ENCODE measurements at regions not wholly inside any gene's neighbourhood (a gene's known extent, or its start where the extent isn't known, plus 50 kb on each side); places are given as distances from the start of the nearest gene placed in this dataset.
"Not testable (repeated sequence)": the region's sequence is repeated elsewhere in the genome, so short reads cannot be mapped to it uniquely, and the experiment has no call there.

DNA sequence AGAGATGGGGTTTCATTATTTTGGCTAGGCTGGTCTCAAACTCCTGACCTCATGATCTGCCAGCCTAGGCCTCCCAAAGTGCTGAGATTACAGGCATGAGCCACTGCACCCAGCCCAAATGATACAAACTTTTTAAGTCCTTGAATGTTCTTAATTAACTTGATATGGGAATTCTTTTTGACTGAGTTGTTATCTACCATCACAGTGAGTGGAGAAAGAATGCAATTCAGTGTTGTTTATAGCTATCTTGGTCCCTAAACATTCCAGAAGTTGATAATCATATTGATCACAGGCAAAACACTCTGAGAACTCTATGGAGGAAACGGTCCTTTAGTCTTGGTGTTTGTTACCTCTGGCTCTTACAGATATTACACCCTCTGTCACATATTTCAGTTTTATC is 1072.5 kb downstream of the SUCLG1 start:
- DNase-seq (ENCODE audit: low spot score), result no peak

DNA sequence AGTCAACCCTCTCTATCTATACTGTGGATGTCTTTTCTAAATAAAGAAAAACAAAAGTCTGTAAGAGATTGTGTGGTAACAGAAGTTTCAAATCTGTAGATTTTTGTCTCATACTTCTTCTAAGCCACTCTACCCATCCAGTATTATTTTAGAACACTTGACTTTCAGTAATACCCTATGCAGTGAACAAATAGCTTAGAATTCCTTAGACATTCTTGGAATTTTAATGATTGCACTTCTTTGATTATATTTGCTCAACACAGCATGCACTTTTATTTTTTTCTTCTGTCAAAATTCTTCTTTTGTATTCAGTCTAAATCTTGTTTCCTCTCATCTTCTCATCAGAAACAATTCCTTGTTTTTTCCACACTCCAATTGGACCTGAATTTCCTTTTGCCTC is 1080.2 kb downstream of the SUCLG1 start:
- no peak for DNase-seq (ENCODE audit: low spot score)

DNA sequence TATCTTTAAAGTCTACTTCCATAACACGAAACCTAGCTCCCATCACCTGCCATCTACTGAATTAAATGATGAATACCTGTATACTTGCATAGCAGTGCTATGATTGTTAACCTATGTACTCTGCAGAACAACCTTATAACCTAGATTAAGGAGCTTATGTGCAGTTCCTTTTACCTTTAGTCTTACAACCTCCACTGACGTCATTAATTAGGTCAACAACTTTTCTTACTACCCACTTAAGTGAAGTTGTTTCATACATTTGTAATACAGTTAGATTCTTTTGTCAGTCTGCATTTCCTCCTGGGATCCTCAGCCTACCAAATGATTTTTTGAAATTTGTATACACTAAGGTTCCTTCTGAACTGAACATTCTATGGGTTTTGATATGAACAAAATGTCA is 1082.3 kb downstream of the SUCLG1 start:
- no peak for DNase-seq (ENCODE audit: low spot score)

DNA sequence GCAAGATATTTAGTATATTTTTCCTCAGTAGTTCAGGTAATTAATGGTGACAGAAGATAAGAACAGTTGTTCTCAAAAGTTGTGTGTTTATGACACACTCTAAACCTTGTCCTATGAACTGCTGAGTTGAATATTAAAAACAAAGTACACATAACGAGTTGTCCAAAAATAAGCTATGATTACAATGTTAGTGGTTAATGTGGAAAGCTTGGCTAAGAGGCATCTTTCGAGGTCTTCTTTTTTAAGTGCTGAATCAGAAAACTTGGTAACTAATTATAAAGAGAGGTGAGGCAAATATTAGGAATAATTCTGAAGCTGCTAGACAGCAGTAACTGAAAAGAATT is 1088.7 kb downstream of the SUCLG1 start:
- no peak for DNase-seq (ENCODE audit: low spot score)

DNA sequence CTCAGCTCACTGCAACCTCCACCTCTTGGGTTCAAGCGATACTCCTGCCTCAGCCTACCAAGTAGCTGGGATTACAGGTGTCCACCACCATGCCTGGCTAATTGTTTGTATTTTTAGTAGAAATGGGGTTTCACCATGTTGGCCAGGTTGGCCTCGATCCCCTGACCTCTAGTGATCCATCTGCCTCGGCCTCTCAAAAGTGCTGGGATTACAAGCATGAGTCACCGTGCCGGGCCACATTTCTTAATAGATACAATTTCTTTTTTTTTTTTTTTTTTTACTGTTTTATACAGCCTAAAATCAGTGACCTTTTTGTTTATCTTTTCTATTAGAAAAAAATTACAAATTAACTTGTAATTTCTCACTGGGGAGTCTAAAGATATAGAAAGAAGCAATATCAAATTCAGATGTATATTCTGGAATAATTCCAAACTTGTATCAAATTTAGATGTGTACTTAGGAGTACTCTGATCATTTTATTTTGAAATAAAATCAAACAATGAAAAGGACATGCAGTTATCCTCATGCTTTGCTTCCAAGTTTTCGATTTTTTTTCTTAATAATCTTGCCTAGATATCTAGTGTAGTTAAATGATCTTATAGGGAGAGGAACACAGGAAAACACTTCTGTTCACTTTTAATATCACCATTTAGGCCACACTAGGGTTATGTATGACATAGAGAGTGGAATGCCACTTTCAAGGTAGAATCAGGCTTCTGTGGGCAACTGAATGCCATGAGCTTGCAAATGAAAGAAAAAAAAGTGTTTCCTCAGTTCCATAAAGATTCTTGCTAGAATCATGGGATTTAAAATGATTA is 1089.3 kb downstream of the SUCLG1 start:
- no peak for DNase-seq (ENCODE audit: low spot score)

DNA sequence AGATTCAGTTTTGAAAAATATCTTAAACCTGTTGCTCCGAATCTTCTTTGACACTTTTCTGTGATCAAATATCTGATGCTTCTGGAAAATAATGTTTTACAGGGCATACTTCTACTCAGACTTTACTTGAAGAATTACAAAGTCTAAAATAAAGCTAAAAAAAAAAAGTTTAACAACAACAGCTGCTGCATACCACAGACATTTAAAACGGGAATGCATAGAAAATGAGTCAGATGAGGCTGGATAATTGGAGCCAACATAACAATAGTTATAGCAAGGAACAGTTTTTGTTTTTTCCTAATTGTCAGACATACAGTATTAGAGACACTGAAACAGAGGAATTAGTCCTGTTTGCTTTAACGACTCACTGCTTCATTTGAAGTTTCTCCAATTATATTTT is 1090.2 kb downstream of the SUCLG1 start:
- no peak for DNase-seq (ENCODE audit: low spot score)

DNA sequence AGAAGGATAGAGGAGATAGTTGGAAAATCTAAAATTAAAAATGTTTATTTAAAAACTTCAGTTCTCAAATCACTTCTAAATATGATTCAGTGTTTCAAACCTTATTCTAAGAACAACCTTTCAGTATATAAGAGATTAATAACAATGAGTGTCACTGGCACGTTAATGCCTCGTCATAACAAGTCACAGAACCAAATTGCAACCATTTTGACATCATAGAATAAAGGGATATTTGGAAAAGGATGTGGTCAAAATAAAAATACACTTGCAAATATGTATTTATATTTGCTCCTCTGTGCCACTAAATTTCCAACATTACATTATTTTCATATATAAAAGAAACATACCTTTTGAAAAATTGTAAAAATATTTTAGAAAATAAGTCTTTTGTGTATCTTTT is 1090.6 kb downstream of the SUCLG1 start:
- no peak for DNase-seq (ENCODE audit: low spot score)

DNA sequence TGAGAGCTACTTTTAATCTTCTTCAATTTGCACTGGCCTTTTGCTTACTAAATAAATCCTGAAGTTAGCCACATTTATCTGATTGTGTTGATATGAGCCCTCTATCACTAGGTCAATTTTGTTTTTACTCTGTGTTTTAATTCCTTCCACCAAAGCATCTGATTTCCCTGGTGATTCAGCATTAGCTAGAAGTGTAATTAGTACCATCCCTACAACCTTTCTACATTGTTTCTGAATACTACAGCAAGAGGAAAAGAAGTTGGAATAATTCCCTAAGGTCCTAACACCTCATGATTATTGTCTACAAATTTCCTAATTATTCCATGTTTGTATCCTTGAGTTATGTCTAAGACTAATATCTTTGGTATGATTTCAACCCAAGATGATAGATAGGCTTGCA is 1093.6 kb downstream of the SUCLG1 start:
- DNase-seq (ENCODE audit: low spot score), result no peak

DNA sequence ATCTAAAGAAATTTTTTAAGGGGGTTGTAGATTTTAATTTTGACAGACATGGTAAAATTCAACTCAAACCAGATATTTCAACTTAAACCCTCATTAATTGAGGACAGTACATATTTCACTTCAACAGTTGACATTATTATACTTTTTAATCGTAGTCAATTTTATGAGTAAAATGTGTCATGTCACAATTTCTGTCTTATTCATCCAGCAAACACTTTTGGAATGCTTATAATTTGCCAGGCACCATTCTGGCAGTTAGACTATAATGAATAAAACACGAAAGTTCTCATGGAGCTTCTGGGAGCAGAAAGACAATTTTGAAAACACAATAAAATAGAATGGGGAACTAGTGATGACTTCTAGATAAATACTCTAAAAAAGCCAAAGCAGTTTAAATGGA is 1094.8 kb downstream of the SUCLG1 start:
- DNase-seq (ENCODE audit: low spot score), result no peak

DNA sequence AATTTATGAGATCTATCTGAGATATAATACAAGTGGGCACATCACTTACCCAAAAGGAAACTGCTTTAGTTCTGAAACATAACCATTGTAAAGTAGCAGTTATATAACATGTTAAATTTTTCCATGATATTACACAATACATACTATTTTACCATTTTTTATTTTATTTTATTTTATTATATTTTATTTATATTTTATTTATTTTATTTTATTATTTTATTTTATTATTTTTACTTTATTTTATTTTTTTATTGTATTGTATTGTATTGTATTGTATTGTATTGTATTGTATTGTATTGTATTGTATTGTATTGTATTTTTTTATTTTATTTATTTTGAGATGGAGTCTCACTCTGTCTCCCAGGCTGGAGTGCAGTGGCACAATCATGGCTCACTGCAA is 1095.9 kb downstream of the SUCLG1 start:
- not testable (repeated sequence) for DNase-seq (ENCODE audit: low spot score)

DNA sequence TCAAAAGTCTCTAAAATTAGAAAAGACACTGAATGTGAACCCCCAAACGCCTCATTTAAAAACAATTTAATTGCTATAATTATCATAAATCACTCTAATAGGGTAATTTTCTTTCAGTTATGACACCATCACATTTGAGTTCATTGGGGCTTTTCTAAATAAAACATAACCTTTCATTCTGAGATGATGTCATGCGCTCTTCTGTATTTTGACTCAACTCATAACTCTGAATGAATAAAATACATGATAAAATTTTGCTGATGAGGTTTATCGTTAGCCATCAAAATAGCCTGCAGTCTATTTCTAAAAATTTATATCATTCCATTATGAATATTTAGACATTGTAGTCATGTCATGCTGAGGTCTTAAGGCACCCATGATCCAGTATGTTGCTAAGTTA is 1099.7 kb downstream of the SUCLG1 start:
- no peak for DNase-seq (ENCODE audit: low spot score)

DNA sequence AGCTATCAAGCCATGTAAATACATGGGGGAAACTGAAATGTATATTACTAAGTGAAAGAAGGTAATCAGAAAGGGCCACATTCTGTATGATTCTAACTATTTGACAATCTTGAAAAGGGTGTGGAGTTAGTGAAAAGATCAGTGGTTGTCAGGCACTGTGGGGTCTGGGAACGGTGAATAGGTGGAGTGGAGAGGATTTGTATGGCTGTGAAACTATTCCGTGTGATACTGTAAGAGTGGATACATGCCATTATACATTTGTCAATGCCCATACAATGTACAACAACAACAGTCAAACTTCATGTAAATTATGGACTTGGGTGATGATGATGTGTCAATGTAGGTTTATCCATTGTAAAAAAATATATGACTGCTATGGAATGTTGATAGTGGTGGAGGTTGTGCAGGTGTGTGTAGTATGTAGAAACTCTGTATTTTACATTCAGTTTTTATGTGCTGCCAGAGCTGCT is 1116.2 kb downstream of the SUCLG1 start:
- DNase-seq (ENCODE audit: low spot score), result no peak

DNA sequence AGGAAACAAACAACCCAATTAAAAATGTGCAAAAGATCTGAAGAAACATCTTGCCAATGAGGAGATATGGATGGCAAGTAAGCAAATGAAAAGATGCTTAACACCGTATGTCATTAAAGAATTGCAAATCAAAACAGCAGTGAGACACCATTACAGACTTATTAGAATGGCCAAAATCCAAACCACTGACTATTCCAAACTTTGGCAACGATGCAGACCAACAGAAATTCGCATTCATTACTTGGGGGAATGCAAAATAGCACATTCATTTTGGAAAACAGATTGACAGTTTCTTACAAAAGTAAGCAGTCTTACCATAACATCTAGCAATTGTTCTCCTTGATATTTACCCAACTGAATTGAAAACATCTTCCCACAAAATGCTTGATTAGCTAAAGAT is 1118.7 kb downstream of the SUCLG1 start:
- DNase-seq (ENCODE audit: low spot score), result no peak

DNA sequence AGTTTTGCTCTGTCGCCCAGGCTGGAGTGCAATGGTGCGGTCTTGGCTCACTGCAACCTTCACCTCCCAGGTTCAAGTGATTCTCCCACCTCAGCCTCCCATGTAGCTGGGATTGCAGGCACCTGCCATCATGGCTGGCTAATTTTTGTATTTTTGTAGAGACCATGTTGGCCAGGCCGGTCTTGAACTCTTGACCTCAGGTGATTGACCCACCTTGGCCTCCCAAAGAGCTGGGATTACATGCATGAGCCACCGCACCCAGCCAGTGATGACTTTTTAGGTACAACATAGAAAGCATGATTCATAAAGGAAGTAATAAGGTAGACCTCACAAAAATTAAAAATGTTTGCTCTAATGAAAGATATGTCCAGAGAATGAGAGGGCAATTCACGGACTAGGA is 1119.1 kb downstream of the SUCLG1 start:
- not testable (repeated sequence) for DNase-seq (ENCODE audit: low spot score)

DNA sequence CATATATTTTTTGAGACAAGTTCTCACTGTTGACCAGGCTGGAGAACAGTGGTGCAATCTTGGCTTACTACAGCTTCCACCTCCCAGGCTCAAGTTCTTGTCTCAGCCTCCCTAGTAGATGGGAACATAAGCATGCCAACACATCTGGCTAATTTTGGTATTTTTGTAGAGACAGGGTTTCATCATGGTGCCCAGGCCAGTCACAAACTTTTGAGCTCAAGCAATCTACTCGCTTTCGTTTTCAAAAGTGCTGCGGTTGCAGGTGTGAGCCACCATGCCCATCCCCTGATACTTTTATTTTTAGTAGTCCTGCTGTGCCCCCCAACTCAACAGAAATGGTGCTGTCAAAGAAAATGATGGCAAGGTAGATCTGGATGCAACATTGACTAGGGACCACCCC is 1127.3 kb downstream of the SUCLG1 start:
- DNase-seq (ENCODE audit: low spot score), result no peak

DNA sequence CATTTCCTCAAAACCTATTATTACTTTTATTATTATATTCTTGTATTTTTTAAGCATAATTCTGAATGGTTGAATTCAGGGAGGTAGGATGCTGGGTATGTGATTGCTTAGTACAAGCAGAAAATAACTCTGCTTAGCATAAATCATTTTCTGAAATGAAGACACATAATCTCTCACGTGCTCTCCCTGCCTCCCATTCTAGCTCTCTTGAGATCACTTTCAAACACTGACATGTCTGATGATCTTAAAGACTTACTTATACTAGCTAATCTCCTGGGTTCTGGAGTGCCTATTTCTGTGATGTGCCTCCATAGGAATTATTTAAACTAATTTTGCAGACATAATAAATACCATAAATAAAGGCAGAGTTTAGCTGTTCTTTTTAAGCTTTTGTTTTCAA is 1136.0 kb downstream of the SUCLG1 start:
- no peak for DNase-seq (ENCODE audit: low spot score)

DNA sequence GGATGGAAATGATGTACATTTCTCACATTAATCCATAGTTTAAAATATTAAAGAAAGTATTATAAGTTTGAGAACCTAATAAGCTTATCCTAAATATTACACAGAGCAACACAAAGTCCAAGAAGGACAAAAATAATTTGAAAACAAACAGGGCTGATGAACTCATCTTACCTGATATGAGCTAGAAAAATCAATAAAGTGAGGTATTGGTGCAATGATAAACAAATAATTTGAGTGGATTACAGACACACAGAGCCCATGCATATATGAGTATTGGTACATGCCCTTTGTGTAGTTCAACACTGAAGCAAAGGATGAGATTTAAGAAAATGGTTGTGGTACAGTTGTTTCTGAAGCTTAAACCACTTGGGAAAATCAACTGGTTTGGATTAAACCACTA is 1139.0 kb downstream of the SUCLG1 start:
- no peak for DNase-seq (ENCODE audit: low spot score)

DNA sequence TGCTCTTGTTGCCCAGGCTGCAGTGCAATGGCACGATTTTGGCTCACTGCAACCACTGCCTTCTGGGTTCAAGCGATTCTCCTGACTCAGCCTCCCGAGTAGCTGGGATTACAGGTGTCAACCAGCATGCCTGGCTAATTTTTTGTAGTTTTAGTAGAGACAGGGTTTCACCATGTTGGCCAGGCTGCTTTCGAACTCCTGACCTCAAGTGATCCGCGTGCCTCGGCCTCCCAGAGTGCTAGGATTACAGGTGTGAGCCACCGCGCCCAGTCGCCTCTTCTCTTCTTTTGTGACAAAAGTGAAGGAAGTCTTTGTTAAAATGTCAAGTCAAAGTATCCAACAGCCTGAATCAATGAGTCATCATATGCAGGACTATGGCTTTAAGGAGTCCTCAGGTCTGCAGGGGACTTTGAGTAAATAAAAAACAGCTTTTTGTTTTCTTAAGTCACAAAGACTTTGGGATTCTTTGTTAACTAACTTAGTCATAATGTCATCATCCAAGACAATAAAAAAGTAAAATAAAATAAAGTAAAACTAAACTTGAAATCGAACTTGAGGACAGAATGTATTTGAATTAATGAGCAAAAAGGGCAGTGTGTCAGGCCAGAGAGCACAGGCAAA is 1153.2 kb downstream of the SUCLG1 start:
- no peak for DNase-seq (ENCODE audit: low spot score)

DNA sequence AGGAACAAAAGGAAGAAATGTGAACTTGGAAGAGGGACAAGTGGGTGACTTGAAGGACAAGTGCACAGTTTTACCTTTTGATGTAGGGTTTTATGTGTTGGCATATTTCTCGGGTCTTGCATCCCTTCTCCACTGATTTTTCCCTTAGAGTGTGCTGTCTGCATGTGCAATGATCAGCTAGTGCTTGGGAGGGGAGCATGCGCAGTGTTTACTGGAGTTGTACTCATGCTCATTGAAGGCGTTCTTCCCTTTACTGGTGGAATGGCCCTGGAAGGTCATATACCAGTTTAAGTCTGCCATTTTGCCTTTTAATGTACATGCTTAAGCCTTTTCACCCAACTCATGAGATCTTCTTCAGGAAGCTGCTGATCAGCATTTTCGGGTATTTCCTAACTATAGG is 1168.0 kb downstream of the SUCLG1 start:
- no peak for DNase-seq (ENCODE audit: low spot score)

DNA sequence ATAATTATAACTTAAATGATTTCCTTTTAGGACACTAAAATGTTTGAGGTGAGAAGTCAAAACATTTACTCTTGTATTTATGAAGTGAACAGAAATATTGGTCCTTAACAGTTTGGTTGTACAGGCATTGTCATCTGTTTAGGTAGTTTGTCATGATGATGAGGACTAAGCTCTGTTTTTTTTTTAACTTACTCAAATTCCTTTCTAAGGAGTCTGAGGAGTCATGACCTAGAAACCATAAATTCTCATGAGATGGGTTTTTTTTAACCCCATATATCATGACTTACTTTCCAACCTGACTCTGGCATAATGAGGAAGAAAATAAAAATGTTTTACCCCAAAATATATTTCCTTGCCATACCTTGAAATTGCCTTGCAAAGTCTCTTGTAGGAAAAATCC is 1176.2 kb downstream of the SUCLG1 start:
- DNase-seq (ENCODE audit: low spot score), result no peak

DNA sequence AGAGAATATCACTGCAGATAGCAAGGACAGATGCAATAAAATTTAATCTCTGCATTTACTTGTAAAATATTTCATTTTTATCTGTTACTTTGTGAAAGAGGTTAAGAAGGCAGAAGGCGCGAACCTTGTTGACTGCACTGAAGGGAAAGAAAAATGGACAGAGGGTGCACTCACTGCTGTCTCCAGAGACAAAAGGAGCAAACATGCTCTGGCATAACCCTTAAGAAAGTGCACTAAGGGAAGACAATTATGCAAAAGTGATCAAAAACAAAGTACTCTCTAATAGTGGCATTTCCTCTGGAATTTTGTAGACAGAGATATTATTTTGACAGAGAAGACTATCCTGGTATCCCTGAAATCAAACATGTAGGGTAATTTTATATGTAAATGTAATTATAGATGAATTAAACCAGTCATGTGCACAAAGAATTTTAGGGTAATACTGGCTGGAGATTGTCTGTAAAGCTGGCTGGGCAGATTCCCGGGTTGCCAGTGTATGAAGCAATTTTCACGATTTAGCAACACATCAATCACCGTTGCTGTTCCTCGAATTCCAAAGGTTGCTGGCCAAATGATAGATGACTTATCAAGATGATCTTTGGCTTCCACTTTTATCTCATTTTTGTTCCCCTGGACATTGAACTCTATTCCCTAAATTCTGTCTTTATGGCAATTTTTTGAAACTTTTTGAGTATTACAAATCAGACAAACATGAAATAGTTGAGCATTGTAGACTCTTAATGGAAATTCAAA is 1176.9 kb downstream of the SUCLG1 start:
- no peak for DNase-seq (ENCODE audit: low spot score)

DNA sequence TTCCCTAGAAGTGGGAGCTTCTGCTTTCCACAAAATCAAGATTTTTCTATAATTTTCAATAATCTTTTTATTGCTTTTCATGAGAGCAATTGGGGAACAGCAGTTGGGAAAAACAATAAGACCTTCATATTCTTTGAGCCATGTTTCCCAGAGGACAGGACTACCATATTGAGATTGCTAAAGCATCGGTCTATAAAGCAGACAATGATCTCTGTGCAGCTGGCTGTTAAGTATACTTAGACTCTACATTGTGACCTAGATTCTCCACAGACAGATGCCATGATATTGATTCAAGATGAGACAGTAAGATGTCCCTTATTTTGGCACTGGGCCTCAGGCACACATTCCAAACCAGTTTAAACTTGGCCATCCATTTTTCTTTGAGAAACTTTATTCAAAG is 1178.7 kb downstream of the SUCLG1 start:
- DNase-seq (ENCODE audit: low spot score), result no peak

DNA sequence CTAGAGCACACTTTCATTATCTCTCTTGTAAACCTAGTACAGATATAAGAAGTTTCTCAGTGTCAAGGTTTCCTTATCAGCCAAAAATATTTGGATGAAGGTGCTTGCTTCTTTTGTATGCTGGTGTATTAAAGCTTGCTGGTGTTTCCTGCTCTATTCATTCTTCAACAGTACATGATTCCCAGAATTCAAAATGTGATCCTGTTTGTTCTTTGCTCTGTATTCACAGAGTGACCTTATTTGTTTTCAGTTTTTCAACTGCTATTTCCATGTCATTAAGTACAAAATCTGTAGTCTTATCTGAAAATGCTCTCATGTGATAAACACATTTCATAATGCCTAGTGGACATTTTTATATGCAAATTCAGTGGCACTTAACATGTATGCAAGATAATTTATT is 1185.8 kb downstream of the SUCLG1 start:
- DNase-seq (ENCODE audit: low spot score), result no peak

Measured in left forelimb (tissue), 1 donor.